ENCODE measurements at regions not wholly inside any gene's neighbourhood (a gene's known extent, or its start where the extent isn't known, plus 50 kb on each side); places are given as distances from the start of the nearest gene placed in this dataset.

DNA sequence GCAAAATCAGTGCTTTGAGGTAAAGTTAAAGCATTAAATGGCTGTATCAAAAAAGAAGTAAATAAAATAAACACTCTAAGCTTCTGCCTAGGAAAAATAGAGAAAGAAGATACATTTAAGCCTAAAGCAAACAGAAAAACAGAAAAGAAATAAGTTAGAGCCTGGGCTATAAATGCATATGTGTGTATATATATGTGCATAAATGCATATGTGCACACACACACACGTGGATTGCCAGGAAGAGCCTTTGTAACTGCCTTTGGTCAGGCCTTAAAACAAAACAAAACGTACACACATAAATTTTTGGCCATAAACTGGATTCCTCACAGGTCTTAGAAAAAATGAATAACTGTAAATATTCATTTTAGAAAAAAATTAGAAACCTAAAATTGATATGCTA lies 925.8 kb downstream of the MRPL39 start:
- Histone ChIP-seq H2AFZ (no peak overlapping the region), H3K27me3 (ENCODE audit: insufficient read depth) (no peaks in the 10 kb centered on the region), H3K4me3 (no peak overlapping the region), H3F3A (replicated peaks; ENCODE audit: low read depth) (no peaks in the 10 kb centered on the region), H3K4me2 (no peak overlapping the region), H3K9me2 (ENCODE audit: insufficient read depth) (no peaks in the 10 kb centered on the region), H4K20me1 (replicated peaks; ENCODE audit: insufficient read depth) (no peaks in the 10 kb centered on the region), H3K27ac (ENCODE audit: low read depth) (no peak overlapping the region), H3K4me1 (ENCODE audit: insufficient read depth) (no peaks in the 10 kb centered on the region), H3K36me3 (ENCODE audit: insufficient read depth) (no peaks in the 10 kb centered on the region), H3K79me2 (replicated peaks; ENCODE audit: insufficient read depth) (no peaks in the 10 kb centered on the region)
- Mint-ChIP-seq H3K27me3 (ENCODE audit: insufficient read depth, low read depth, poor library complexity) (no peaks in the 10 kb centered on the region), H3K4me1 (no peaks in the 10 kb centered on the region), H3K27ac (no peak overlapping the region), H3K9me3 (peaks cover 68% of the 10 kb centered on the region), H3K36me3 (ENCODE audit: low read depth) (peaks cover 3% of the 10 kb centered on the region; the same call in 1 of the 3 replicates), H3K4me3 (no peak overlapping the region)
- ATAC-seq, result no peak
- DNase-seq (ENCODE audit: low spot score), result no peak
- TF ChIP-seq EZH2phosphoT487 (IDR thresholded peaks at IDR 0.05; ENCODE audit: unreplicated experiment) (no peak), ZNF114 (CRISPR knock-in tag; IDR thresholded peaks at IDR 0.05) (no peak), CREB1 (CRISPR knock-in tag; IDR thresholded peaks at IDR 0.05; ENCODE audit: low read depth) (no peak), NANOG (IDR thresholded peaks at IDR 0.05; ENCODE audit: borderline replicate concordance) (no peak), POLR2AphosphoS5 (IDR thresholded peaks at IDR 0.05; ENCODE audit: low read depth) (no peak), ZNF331 (CRISPR knock-in tag; IDR thresholded peaks at IDR 0.05; ENCODE audit: low read depth) (no peak), JUNB (IDR thresholded peaks at IDR 0.05; ENCODE audit: unreplicated experiment) (no peak), EZH2 (IDR thresholded peaks at IDR 0.05; ENCODE audit: low read depth, unreplicated experiment) (no peak)
- TF ChIP-seq, protein P1, sequence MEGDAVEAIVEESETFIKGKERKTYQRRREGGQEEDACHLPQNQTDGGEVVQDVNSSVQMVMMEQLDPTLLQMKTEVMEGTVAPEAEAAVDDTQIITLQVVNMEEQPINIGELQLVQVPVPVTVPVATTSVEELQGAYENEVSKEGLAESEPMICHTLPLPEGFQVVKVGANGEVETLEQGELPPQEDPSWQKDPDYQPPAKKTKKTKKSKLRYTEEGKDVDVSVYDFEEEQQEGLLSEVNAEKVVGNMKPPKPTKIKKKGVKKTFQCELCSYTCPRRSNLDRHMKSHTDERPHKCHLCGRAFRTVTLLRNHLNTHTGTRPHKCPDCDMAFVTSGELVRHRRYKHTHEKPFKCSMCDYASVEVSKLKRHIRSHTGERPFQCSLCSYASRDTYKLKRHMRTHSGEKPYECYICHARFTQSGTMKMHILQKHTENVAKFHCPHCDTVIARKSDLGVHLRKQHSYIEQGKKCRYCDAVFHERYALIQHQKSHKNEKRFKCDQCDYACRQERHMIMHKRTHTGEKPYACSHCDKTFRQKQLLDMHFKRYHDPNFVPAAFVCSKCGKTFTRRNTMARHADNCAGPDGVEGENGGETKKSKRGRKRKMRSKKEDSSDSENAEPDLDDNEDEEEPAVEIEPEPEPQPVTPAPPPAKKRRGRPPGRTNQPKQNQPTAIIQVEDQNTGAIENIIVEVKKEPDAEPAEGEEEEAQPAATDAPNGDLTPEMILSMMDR (conservative IDR thresholded peaks at IDR 0.05; ENCODE audit: low read depth in 2 of 2), result no peak
- TF ChIP-seq, protein P2, sequence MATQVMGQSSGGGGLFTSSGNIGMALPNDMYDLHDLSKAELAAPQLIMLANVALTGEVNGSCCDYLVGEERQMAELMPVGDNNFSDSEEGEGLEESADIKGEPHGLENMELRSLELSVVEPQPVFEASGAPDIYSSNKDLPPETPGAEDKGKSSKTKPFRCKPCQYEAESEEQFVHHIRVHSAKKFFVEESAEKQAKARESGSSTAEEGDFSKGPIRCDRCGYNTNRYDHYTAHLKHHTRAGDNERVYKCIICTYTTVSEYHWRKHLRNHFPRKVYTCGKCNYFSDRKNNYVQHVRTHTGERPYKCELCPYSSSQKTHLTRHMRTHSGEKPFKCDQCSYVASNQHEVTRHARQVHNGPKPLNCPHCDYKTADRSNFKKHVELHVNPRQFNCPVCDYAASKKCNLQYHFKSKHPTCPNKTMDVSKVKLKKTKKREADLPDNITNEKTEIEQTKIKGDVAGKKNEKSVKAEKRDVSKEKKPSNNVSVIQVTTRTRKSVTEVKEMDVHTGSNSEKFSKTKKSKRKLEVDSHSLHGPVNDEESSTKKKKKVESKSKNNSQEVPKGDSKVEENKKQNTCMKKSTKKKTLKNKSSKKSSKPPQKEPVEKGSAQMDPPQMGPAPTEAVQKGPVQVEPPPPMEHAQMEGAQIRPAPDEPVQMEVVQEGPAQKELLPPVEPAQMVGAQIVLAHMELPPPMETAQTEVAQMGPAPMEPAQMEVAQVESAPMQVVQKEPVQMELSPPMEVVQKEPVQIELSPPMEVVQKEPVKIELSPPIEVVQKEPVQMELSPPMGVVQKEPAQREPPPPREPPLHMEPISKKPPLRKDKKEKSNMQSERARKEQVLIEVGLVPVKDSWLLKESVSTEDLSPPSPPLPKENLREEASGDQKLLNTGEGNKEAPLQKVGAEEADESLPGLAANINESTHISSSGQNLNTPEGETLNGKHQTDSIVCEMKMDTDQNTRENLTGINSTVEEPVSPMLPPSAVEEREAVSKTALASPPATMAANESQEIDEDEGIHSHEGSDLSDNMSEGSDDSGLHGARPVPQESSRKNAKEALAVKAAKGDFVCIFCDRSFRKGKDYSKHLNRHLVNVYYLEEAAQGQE (IDR thresholded peaks at IDR 0.05; ENCODE audit: unreplicated experiment), result no peak
- TF ChIP-seq, protein P3, sequence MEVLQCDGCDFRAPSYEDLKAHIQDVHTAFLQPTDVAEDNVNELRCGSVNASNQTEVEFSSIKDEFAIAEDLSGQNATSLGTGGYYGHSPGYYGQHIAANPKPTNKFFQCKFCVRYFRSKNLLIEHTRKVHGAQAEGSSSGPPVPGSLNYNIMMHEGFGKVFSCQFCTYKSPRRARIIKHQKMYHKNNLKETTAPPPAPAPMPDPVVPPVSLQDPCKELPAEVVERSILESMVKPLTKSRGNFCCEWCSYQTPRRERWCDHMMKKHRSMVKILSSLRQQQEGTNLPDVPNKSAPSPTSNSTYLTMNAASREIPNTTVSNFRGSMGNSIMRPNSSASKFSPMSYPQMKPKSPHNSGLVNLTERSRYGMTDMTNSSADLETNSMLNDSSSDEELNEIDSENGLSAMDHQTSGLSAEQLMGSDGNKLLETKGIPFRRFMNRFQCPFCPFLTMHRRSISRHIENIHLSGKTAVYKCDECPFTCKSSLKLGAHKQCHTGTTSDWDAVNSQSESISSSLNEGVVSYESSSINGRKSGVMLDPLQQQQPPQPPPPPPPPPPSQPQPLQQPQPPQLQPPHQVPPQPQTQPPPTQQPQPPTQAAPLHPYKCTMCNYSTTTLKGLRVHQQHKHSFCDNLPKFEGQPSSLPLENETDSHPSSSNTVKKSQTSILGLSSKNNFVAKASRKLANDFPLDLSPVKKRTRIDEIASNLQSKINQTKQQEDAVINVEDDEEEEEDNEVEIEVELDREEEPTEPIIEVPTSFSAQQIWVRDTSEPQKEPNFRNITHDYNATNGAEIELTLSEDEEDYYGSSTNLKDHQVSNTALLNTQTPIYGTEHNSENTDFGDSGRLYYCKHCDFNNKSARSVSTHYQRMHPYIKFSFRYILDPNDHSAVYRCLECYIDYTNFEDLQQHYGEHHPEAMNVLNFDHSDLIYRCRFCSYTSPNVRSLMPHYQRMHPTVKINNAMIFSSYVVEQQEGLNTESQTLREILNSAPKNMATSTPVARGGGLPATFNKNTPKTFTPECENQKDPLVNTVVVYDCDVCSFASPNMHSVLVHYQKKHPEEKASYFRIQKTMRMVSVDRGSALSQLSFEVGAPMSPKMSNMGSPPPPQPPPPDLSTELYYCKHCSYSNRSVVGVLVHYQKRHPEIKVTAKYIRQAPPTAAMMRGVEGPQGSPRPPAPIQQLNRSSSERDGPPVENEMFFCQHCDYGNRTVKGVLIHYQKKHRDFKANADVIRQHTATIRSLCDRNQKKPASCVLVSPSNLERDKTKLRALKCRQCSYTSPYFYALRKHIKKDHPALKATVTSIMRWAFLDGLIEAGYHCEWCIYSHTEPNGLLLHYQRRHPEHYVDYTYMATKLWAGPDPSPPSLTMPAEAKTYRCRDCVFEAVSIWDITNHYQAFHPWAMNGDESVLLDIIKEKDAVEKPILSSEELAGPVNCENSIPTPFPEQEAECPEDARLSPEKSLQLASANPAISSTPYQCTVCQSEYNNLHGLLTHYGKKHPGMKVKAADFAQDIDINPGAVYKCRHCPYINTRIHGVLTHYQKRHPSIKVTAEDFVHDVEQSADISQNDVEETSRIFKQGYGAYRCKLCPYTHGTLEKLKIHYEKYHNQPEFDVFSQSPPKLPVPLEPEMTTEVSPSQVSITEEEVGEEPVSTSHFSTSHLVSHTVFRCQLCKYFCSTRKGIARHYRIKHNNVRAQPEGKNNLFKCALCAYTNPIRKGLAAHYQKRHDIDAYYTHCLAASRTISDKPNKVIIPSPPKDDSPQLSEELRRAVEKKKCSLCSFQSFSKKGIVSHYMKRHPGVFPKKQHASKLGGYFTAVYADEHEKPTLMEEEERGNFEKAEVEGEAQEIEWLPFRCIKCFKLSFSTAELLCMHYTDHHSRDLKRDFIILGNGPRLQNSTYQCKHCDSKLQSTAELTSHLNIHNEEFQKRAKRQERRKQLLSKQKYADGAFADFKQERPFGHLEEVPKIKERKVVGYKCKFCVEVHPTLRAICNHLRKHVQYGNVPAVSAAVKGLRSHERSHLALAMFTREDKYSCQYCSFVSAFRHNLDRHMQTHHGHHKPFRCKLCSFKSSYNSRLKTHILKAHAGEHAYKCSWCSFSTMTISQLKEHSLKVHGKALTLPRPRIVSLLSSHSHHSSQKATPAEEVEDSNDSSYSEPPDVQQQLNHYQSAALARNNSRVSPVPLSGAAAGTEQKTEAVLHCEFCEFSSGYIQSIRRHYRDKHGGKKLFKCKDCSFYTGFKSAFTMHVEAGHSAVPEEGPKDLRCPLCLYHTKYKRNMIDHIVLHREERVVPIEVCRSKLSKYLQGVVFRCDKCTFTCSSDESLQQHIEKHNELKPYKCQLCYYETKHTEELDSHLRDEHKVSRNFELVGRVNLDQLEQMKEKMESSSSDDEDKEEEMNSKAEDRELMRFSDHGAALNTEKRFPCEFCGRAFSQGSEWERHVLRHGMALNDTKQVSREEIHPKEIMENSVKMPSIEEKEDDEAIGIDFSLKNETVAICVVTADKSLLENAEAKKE (CRISPR knock-in tag; IDR thresholded peaks at IDR 0.05), result no peak

Measured in GM23338 (cell line).